AG09319 (cell line): ENCODE measurements at regions not wholly inside any gene's neighbourhood (a gene's known extent, or its start where the extent isn't known, plus 50 kb on each side); places are given as distances from the start of the nearest gene placed in this dataset.

Experiments
- DNase-seq: peaks from one replicate; pipeline ENCODE4 v3.0.0-alpha.2; 2010; ENCODE audit warnings: low read depth; ENCODE audit errors: extremely low read depth
- TF ChIP-seq, protein P1 (sequence below): IDR thresholded peaks from 2 replicates; pipeline ENCODE4 v1.5.1; 2011; ENCODE audit warnings: low read depth, mild to moderate bottlenecking, inconsistent platforms, low read length, moderate library complexity

- no peak for DNase-seq
- TF ChIP-seq, protein P1, sequence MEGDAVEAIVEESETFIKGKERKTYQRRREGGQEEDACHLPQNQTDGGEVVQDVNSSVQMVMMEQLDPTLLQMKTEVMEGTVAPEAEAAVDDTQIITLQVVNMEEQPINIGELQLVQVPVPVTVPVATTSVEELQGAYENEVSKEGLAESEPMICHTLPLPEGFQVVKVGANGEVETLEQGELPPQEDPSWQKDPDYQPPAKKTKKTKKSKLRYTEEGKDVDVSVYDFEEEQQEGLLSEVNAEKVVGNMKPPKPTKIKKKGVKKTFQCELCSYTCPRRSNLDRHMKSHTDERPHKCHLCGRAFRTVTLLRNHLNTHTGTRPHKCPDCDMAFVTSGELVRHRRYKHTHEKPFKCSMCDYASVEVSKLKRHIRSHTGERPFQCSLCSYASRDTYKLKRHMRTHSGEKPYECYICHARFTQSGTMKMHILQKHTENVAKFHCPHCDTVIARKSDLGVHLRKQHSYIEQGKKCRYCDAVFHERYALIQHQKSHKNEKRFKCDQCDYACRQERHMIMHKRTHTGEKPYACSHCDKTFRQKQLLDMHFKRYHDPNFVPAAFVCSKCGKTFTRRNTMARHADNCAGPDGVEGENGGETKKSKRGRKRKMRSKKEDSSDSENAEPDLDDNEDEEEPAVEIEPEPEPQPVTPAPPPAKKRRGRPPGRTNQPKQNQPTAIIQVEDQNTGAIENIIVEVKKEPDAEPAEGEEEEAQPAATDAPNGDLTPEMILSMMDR: no peak
These were observed 81.3 kb upstream of the ATP10A start for GRCh38 chr15:25944386-25944785.

DNA sequence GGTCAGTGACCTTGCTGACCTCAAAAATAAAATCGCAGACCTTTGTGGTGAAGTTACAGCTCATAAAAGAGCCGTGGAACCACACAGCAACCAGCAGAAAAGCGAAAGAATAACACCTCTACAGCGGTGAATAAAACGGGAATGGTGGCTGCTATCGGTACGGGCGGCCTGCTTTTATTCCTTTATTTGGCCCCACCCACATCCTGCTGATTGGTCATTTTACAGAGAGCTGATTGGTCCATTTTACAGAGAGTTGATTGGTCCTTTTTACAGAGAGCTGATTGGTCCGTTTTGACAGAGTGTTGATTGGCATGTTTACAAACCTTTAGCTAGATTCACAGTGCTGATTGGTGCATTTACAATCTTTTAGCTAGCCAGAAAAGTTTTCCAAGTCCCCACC lies 80.7 kb upstream of the ATP10A start:
- no peak for DNase-seq
- TF ChIP-seq, protein P1: no peak

DNA sequence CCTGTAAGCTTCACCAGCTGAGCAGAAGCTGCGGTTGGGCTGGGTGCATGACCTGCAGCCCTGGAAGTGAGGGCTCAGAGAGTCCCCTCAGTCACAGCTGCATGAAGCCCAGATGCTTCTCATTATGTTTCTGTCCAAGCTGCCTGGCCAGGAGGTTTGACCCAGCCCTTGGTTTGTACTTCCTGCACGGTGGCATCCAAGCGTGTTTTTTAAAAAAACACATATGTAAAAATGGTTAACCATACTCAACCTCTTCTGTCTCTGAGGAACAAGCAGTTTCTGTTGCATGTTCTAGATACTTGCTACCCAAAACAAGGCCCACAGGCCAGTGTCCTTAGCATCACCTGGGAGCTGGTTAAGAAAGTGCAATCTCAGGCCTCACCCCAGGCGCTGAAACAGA lies 76.0 kb upstream of the ATP10A start:
- TF ChIP-seq, protein P1: no peak
- DNase-seq: no peak

DNA sequence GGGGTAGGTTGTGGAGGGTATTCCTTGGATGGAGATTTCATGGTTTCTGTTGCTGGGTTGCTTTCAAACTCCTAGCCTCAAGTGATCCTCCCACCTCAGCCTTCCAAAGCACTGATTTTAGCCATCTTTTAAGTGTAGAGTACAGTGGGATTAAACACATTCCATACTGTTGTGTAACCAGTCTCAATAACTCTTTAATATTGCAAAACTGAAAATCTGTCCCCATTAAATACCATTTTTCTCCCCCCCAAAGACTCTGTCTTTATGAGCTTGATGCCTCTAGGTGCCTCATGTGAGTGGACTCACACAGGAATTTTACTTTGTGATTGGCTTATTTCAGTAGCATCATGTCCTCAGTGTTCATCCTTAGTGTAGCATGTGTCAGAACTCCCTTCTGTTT lies 74.7 kb upstream of the ATP10A start:
- TF ChIP-seq, protein P1: no peak
- no peak for DNase-seq

- TF ChIP-seq, protein P1: no peak
- DNase-seq: no peak
These were observed 72.9 kb upstream of the ATP10A start for GRCh38 chr15:25936004-25936403.

- TF ChIP-seq, protein P1: peak; percentile 90
- peak; percentile 65 for DNase-seq
These were observed 70.5 kb upstream of the ATP10A start for GRCh38 chr15:25933456-25934158.

DNA sequence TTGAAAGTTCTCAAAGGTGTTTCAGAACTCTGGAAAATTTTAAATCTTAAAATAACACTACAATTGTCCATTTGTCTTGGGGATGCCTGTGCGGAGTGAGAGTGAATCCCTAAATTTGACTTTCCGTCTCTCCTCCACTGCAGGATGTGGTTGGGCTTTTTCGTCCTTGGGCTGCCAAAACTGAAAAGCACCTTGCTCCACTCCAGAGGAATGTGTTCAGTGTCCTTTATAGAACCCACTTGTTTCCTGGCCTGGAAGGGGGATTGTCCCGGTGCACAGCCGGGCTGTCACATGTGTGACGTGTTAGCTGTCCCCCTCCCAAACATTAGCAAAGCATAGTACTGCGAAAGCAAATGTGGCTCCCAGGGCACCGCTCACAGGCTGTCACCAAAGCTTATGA lies 69.6 kb upstream of the ATP10A start:
- DNase-seq: no peak
- TF ChIP-seq, protein P1: no peak
